GM12878 (cell line): ENCODE measurements at regions not wholly inside any gene's neighbourhood (a gene's known extent, or its start where the extent isn't known, plus 50 kb on each side); places are given as distances from the start of the nearest gene placed in this dataset.

ENCODE experiments used
- ATAC-seq: fragments of 200-7000 bp; cut with Tn5 transposase; 3 replicates; pipeline ENCODE4 v1.9.1; 2020; ENCODE audit warnings: mild to moderate bottlenecking, moderate library complexity
- BruUV-seq: library from RNA; stranded (reverse); fragments of 400-500 nt; replicated peaks from 2 replicates; lab custom pipeline; 2021; lab: Mats Ljungman, UMichigan
- CTCF ChIA-PET: fragments of 300-600 bp; sonication (Branson Sonifier 250); formaldehyde crosslinking; extraction: SDS; loops from one replicate; lab custom pipeline; 2021; ENCODE audit warnings: inconsistent platforms; lab: Yijun Ruan, JAX
- POLR2A ChIA-PET: fragments of 350-600 bp; formaldehyde crosslinking; extraction: SDS; loops from one replicate; lab custom pipeline; 2021; ENCODE audit warnings: inconsistent platforms; lab: Charles Lee
- RAD21 ChIA-PET: fragments of 300-600 bp; sonication (Branson Sonifier 250); formaldehyde crosslinking; loops from one replicate; lab custom pipeline; 2023; ENCODE audit warnings: antibody characterized with exemption; ENCODE audit not compliant: unreplicated experiment; lab: Charles Lee
- SMC1A ChIA-PET: fragments of 300-600 bp; sonication (Branson Sonifier 250); formaldehyde crosslinking; loops from one replicate; lab custom pipeline; 2023; ENCODE audit not compliant: unreplicated experiment, uncharacterized antibody; lab: Charles Lee
- DNase-seq: peaks from one replicate; pipeline ENCODE4 v3.0.0-alpha.2; 2011; ENCODE audit warnings: low read depth, low spot score
- FAIRE-seq: peaks from 3 replicates; lab custom pipeline; 2011; peaks lifted over from hg19 to GRCh38; lab: Jason Lieb, UNC
- H2AFZ ChIP-seq: 2 replicates; pipeline ENCODE4 v1.6.0; 2011; ENCODE audit warnings: low read depth, low read length, control low read depth; ENCODE audit not compliant: control insufficient read depth
- H3K27ac ChIP-seq: 2 replicates; pipeline ENCODE4 v1.5.1; 2011; ENCODE audit warnings: control low read depth; ENCODE audit not compliant: control insufficient read depth, insufficient read depth
- H3K27me3 ChIP-seq, 2 experiments: replicated peaks in 1 of 2; 2 replicates each; pipeline versions ENCODE4 v1.6.0 to v1.6.1; 2011; ENCODE audit warnings: low read length in 1 of 2; ENCODE audit not compliant: control insufficient read depth in 2 of 2, insufficient read depth in 2 of 2
- H3K36me3 ChIP-seq, 2 experiments: 2 replicates each; pipeline ENCODE4 v1.5.1; 2011; ENCODE audit warnings: low read length in 1 of 2; ENCODE audit not compliant: control insufficient read depth in 2 of 2, insufficient read depth in 2 of 2
- H3K4me1 ChIP-seq: 2 replicates; pipeline ENCODE4 v1.6.1; 2011; ENCODE audit warnings: mild to moderate bottlenecking, low read length, moderate library complexity, mixed read lengths; ENCODE audit not compliant: control insufficient read depth, insufficient read depth
- H3K4me2 ChIP-seq: 2 replicates; pipeline ENCODE4 v1.6.0; 2011; ENCODE audit warnings: control low read depth; ENCODE audit not compliant: control insufficient read depth, insufficient read depth
- H3K4me3 ChIP-seq: fragments of 200-600 bp; sonication (generic); 2 replicates; pipeline ENCODE4 v1.5.1; 2016
- H3K79me2 ChIP-seq: 2 replicates; pipeline ENCODE4 v1.6.0; 2011; ENCODE audit warnings: low read length; ENCODE audit not compliant: control insufficient read depth, insufficient read depth
- H3K9ac ChIP-seq: 2 replicates; pipeline ENCODE4 v1.8.0; 2011; ENCODE audit warnings: low read length, control low read depth, mixed read lengths; ENCODE audit not compliant: control insufficient read depth, insufficient read depth
- H3K9me3 ChIP-seq: replicated peaks from 3 replicates; pipeline ENCODE4 v1.5.1; 2011; ENCODE audit warnings: mild to moderate bottlenecking, low read length; ENCODE audit not compliant: control insufficient read depth, insufficient read depth
- H4K20me1 ChIP-seq: 2 replicates; pipeline ENCODE4 v1.6.0; 2011; ENCODE audit not compliant: control insufficient read depth, insufficient read depth
- CBFB ChIP-seq: IDR thresholded peaks from 2 replicates; pipeline ENCODE4 v1.6.1; 2016; ENCODE audit warnings: antibody characterized with exemption, low read depth
- EED ChIP-seq: sonication (generic); IDR thresholded peaks from 2 replicates; pipeline ENCODE4 v1.6.1; 2016; ENCODE audit warnings: antibody characterized with exemption, low read depth
- EP300 ChIP-seq, 2 experiments: fragments of 150-350 bp in 1 of 2; IDR thresholded peaks; 2 replicates each; pipeline ENCODE4 v1.6.1; 2011 to 2012; ENCODE audit warnings: low read depth in 2 of 2, low read length in 2 of 2, borderline replicate concordance in 1 of 2, improper control_type of control experiment in 1 of 2, inconsistent platforms in 1 of 2; ENCODE audit not compliant: control insufficient read depth in 1 of 2
- IRF4 ChIP-seq: IDR thresholded peaks from 2 replicates; pipeline ENCODE4 v1.6.1; 2011; ENCODE audit warnings: low read depth, low read length
- JUNB ChIP-seq: IDR thresholded peaks from 2 replicates; pipeline ENCODE4 v1.6.1; 2016; ENCODE audit warnings: antibody characterized with exemption, mild to moderate bottlenecking
- NBN ChIP-seq: fragments of 450-650 bp; IDR thresholded peaks from 2 replicates; pipeline ENCODE4 v1.6.1; 2016
- NFYB ChIP-seq: IDR thresholded peaks from 2 replicates; pipeline ENCODE4 v1.6.1; 2011; ENCODE audit warnings: low read depth, mild to moderate bottlenecking, low read length, improper control_type of control experiment, moderate library complexity; ENCODE audit not compliant: insufficient read depth
- NR2C1 ChIP-seq: fragments of 450-650 bp; IDR thresholded peaks from 2 replicates; pipeline ENCODE4 v1.6.1; 2017; ENCODE audit warnings: antibody characterized with exemption, mild to moderate bottlenecking, moderate library complexity
- NRF1 ChIP-seq: conservative IDR thresholded peaks from 2 replicates; pipeline ENCODE4 v1.6.1; 2011; ENCODE audit warnings: mild to moderate bottlenecking, low read depth, low read length, improper control_type of control experiment
- PML ChIP-seq: IDR thresholded peaks from 2 replicates; pipeline ENCODE4 v1.6.1; 2012; ENCODE audit warnings: low read length, inconsistent platforms
- POLR2AphosphoS2 ChIP-seq: IDR thresholded peaks from 2 replicates; pipeline ENCODE4 v1.6.1; 2011; ENCODE audit warnings: low read depth, mild to moderate bottlenecking, low read length, improper control_type of control experiment, moderate library complexity
- RBBP5 ChIP-seq: fragments of 200-600 bp; sonication (generic); conservative IDR thresholded peaks from 2 replicates; pipeline ENCODE4 v1.6.1; 2016
- SPI1 ChIP-seq: IDR thresholded peaks from 2 replicates; pipeline ENCODE4 v1.6.1; 2011; ENCODE audit warnings: low read depth, mild to moderate bottlenecking, low read length, moderate library complexity, borderline replicate concordance; ENCODE audit not compliant: insufficient read depth
- TARDBP ChIP-seq: IDR thresholded peaks from 2 replicates; pipeline ENCODE4 v1.6.1; 2016; ENCODE audit warnings: borderline replicate concordance
- TBL1XR1 ChIP-seq: IDR thresholded peaks from 2 replicates; pipeline ENCODE4 v1.6.1; 2012; ENCODE audit warnings: low read depth, low read length, improper control_type of control experiment
- YBX1 ChIP-seq: fragments of 450-650 bp; IDR thresholded peaks from 2 replicates; pipeline ENCODE4 v1.6.1; 2016; ENCODE audit warnings: antibody characterized with exemption
- ZNF24 ChIP-seq: fragments of 450-650 bp; IDR thresholded peaks from 2 replicates; pipeline ENCODE4 v1.6.1; 2017; ENCODE audit warnings: antibody characterized with exemption, mild to moderate bottlenecking
- WGBS: methylation state at CpG from one replicate; pipeline ENCODE4 v1.1.6; 2016; ENCODE audit warnings: low lambda C conversion rate; ENCODE audit not compliant: insufficient replicate concordance, insufficient coverage; ENCODE audit errors: missing lambda C conversion rate; 5-methylcytosine and 5-hydroxymethylcytosine counted together
- in situ Hi-C: fragments of 300-500 bp; cut with MboI; formaldehyde crosslinking; loops from 9 replicates; pipeline ENCODE4 v1.14.3; 2018; ENCODE audit warnings: mixed read lengths
- intact Hi-C: fragments of 100-400 bp; cut with micrococcal nuclease; formaldehyde crosslinking; loops from one replicate; pipeline ENCODE4 v1.14.2; 2022; ENCODE audit not compliant: unreplicated experiment
- TF ChIP-seq, protein P1 (sequence below): fragments of 450-650 bp; formaldehyde crosslinking; IDR thresholded peaks from 2 replicates; pipeline ENCODE4 v1.4.0; 2020; ENCODE audit warnings: mild to moderate bottlenecking, moderate library complexity

DNA sequence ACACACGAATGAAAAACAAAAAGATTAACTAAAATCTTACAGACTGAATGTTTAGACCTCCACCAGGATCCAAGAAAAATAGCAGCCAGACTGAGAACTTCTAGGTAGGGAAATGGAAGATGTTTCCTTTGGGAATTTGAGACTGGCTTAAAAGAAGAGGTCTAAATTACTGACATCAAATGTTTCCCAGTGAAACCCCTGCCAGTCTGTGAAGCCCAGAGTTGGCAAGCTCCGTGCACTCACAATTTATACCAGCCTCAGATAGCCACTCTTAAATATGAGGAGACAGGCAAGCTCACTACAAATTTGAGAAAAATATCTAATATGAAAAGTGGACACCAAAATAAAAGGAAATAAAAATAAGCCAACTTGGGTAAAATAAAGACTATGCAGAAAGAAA, 700.5 kb upstream of the ZNF385D start:
- ChIA-PET POLR2A (no interaction called here), SMC1A (interaction anchor here (1.6 kb wide), 1 partner anchor 9 kb away, joined by 3 read pairs; no protein-coding TSS in a partner anchor), CTCF (no interaction called here), RAD21 (no interaction called here)
- in situ Hi-C loops (no loop called here), intact Hi-C loops (no loop called here)
- H3K9ac ChIP-seq, result no peak overlapping the region
- no peaks in the 10 kb centered on the region for H3K9me3 ChIP-seq
- H4K20me1 ChIP-seq, result no peaks in the 10 kb centered on the region
- TF ChIP-seq TARDBP, result no peak
- no peak for TF ChIP-seq YBX1
- no peak for TF ChIP-seq CBFB
- no peak for TF ChIP-seq NFYB
- no peak overlapping the region for H2AFZ ChIP-seq
- 0% methylated on average over 2 of the region's 2 CpGs for WGBS
- no peak overlapping the region for H3K27ac ChIP-seq
- no peaks in the 10 kb centered on the region for H3K79me2 ChIP-seq
- H3K27me3 ChIP-seq, result no peaks in the 10 kb centered on the region
- H3K4me1 ChIP-seq, result no peaks in the 10 kb centered on the region
- FAIRE-seq, result no peak
- H3K4me2 ChIP-seq, result no peak overlapping the region
- H3K4me3 ChIP-seq, result no peak overlapping the region
- no peak for DNase-seq
- H3K36me3 ChIP-seq, result no peaks in the 10 kb centered on the region
- no TSS peak for BruUV-seq
- no peak for ATAC-seq

DNA sequence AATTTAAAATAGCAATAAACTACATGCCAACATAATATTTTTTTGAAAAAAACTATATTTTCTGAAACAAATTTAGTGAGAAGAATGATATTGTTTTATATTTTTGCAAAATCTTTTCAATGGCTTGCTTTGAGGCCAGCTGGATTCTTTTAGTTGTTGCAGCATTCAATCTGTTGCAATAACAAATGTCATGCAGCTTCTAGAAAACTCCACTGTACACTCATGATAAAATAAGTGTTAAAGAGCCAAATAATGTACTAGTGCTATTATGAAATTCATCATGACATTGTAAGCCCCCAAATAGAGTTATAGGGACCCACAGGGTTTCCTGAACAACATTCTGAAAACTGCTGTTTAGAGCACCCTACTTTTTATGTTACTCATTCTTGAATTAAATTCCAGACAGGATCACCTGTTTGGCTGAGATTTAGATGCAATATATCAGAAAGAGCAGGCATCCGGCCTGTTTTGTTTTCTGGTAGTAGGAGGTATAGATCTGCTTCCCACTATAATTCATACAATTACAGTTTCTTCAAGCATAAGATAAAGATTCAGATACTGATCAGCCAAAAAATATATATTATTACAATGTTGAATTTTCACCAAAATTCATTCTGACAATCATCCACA, 703.0 kb upstream of the ZNF385D start:
- H3K27me3 ChIP-seq, result no peaks in the 10 kb centered on the region
- ChIA-PET POLR2A (no interaction called here), RAD21 (no interaction called here), SMC1A (no interaction called here), CTCF (no interaction called here)
- H3K4me3 ChIP-seq, result no peak overlapping the region
- no peak overlapping the region for H3K27ac ChIP-seq
- no peak for DNase-seq
- no peaks in the 10 kb centered on the region for H4K20me1 ChIP-seq
- in situ Hi-C loops, result no loop called here
- no peak overlapping the region for H2AFZ ChIP-seq
- H3K9me3 ChIP-seq, result no peaks in the 10 kb centered on the region
- H3K9ac ChIP-seq, result no peak overlapping the region
- H3K4me1 ChIP-seq, result no peaks in the 10 kb centered on the region
- intact Hi-C loops, result no loop called here
- no peak for ATAC-seq
- no TSS peak for BruUV-seq
- no peaks in the 10 kb centered on the region for H3K36me3 ChIP-seq
- H3K4me2 ChIP-seq, result no peak overlapping the region
- FAIRE-seq, result no peak
- H3K79me2 ChIP-seq, result no peaks in the 10 kb centered on the region
- WGBS, result 6% methylated on average over 1 of the region's 1 CpG
- TF ChIP-seq, protein P1, sequence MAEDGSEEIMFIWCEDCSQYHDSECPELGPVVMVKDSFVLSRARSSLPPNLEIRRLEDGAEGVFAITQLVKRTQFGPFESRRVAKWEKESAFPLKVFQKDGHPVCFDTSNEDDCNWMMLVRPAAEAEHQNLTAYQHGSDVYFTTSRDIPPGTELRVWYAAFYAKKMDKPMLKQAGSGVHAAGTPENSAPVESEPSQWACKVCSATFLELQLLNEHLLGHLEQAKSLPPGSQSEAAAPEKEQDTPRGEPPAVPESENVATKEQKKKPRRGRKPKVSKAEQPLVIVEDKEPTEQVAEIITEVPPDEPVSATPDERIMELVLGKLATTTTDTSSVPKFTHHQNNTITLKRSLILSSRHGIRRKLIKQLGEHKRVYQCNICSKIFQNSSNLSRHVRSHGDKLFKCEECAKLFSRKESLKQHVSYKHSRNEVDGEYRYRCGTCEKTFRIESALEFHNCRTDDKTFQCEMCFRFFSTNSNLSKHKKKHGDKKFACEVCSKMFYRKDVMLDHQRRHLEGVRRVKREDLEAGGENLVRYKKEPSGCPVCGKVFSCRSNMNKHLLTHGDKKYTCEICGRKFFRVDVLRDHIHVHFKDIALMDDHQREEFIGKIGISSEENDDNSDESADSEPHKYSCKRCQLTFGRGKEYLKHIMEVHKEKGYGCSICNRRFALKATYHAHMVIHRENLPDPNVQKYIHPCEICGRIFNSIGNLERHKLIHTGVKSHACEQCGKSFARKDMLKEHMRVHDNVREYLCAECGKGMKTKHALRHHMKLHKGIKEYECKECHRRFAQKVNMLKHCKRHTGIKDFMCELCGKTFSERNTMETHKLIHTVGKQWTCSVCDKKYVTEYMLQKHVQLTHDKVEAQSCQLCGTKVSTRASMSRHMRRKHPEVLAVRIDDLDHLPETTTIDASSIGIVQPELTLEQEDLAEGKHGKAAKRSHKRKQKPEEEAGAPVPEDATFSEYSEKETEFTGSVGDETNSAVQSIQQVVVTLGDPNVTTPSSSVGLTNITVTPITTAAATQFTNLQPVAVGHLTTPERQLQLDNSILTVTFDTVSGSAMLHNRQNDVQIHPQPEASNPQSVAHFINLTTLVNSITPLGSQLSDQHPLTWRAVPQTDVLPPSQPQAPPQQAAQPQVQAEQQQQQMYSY (CRISPR knock-in tag), result no peak
- no peak for TF ChIP-seq ZNF24
- no peak for TF ChIP-seq NR2C1
- no peak for TF ChIP-seq NRF1
- TF ChIP-seq SPI1, result no peak
- no peak for TF ChIP-seq NBN
- no peak for TF ChIP-seq EP300 (IDR thresholded peaks at IDR 0.05; ENCODE audit: borderline replicate concordance in 1 of 2, control insufficient read depth in 1 of 2, low read depth in 2 of 2, low read length in 2 of 2)
- TF ChIP-seq POLR2AphosphoS2, result no peak
- no peak for TF ChIP-seq TBL1XR1
- no peak for TF ChIP-seq IRF4
- no peak for TF ChIP-seq PML
- no peak for TF ChIP-seq EED
- TF ChIP-seq RBBP5, result no peak
- no peak for TF ChIP-seq JUNB
